DOHH2 (cell line): ENCODE measurements at regions not wholly inside any gene's neighbourhood (a gene's known extent, or its start where the extent isn't known, plus 50 kb on each side); places are given as distances from the start of the nearest gene placed in this dataset.

Experiments used
- CTCF ChIP-seq: fragments of 200-600 bp; sonication (generic); IDR thresholded peaks from one replicate; pipeline ENCODE4 v1.5.1; 2014; ENCODE audit warnings: antibody characterized with exemption, mild to moderate bottlenecking, low read depth, low read length; ENCODE audit not compliant: poor library complexity, severe bottlenecking
- EZH2phosphoT487 ChIP-seq: fragments of 200-600 bp; sonication (generic); IDR thresholded peaks from 2 replicates; pipeline ENCODE4 v1.6.1; 2017; ENCODE audit warnings: borderline replicate concordance, mild to moderate bottlenecking, antibody characterized with exemption, low read length, moderate library complexity, mixed read lengths

- TF ChIP-seq CTCF (no peak), EZH2phosphoT487 (no peak)
Measured at GRCh38 chr22:45102896-45103420, 60.8 kb upstream of the NUP50 start.
